HUES6 (cell line): ENCODE measurements at regions not wholly inside any gene's neighbourhood (a gene's known extent, or its start where the extent isn't known, plus 50 kb on each side); places are given as distances from the start of the nearest gene placed in this dataset.
"Not testable (repeated sequence)": the region's sequence is repeated elsewhere in the genome, so short reads cannot be mapped to it uniquely, and the experiment has no call there.

Experiments
- H3K27ac ChIP-seq: 2 replicates; pipeline ENCODE4 v1.7.0; 2013; ENCODE audit warnings: low read depth, mild to moderate bottlenecking, low read length, inconsistent platforms
- H3K27me3 ChIP-seq: 2 replicates; pipeline ENCODE4 v1.6.1; 2013; ENCODE audit warnings: low read length; ENCODE audit not compliant: control insufficient read depth, insufficient read depth
- H3K36me3 ChIP-seq: 2 replicates; pipeline ENCODE4 v1.6.1; 2013; ENCODE audit warnings: low read length; ENCODE audit not compliant: control insufficient read depth, insufficient read depth
- H3K4me1 ChIP-seq: 2 replicates; pipeline ENCODE4 v1.6.1; 2013; ENCODE audit warnings: low read length; ENCODE audit not compliant: control insufficient read depth, insufficient read depth
- H3K4me3 ChIP-seq: 2 replicates; pipeline ENCODE4 v1.5.1; 2013; ENCODE audit warnings: low read depth, low read length
- H3K9ac ChIP-seq: one replicate; pipeline ENCODE4 v1.6.1; 2013; ENCODE audit warnings: mild to moderate bottlenecking, low read length
- H3K9me3 ChIP-seq: 2 replicates; pipeline ENCODE4 v1.6.1; 2013; ENCODE audit warnings: low read depth, low read length; ENCODE audit not compliant: control insufficient read depth, insufficient read depth

GRCh38 chr20:41719151-41719550, 101.0 kb upstream of the CHD6 start:
- H3K9me3 ChIP-seq = no peaks in the 10 kb centered on the region
- H3K27ac ChIP-seq = no peak overlapping the region
- no peak overlapping the region for H3K9ac ChIP-seq
- no peaks in the 10 kb centered on the region for H3K27me3 ChIP-seq
- no peak overlapping the region for H3K4me3 ChIP-seq
- peaks cover under 1% of the 10 kb centered on the region; the same call in 1 of the 2 replicates for H3K4me1 ChIP-seq
- no peaks in the 10 kb centered on the region for H3K36me3 ChIP-seq

GRCh38 chr20:41717483-41717882, 99.3 kb upstream of the CHD6 start:
- H3K36me3 ChIP-seq = no peaks in the 10 kb centered on the region
- H3K4me3 ChIP-seq = no peak overlapping the region
- H3K9me3 ChIP-seq = no peaks in the 10 kb centered on the region
- no peaks in the 10 kb centered on the region for H3K27me3 ChIP-seq
- H3K9ac ChIP-seq = no peak overlapping the region
- peaks cover 11% of the 10 kb centered on the region; the same call in 1 of the 2 replicates for H3K4me1 ChIP-seq
- no peak overlapping the region for H3K27ac ChIP-seq

- Histone ChIP-seq H3K4me3 (no peak overlapping the region), H3K9me3 (no peaks in the 10 kb centered on the region), H3K27ac (no peak overlapping the region), H3K27me3 (no peaks in the 10 kb centered on the region), H3K9ac (no peak overlapping the region), H3K36me3 (no peaks in the 10 kb centered on the region), H3K4me1 (peaks cover 11% of the 10 kb centered on the region; the same call in 1 of the 2 replicates)
These were observed 98.7 kb upstream of the CHD6 start for GRCh38 chr20:41716911-41717310.

GRCh38 chr20:41716436-41716835, 98.3 kb upstream of the CHD6 start:
- Histone ChIP-seq H3K9me3 (no peaks in the 10 kb centered on the region), H3K4me1 (peaks cover 11% of the 10 kb centered on the region; the same call in 1 of the 2 replicates), H3K27me3 (no peaks in the 10 kb centered on the region), H3K27ac (no peak overlapping the region), H3K4me3 (no peak overlapping the region), H3K9ac (no peak overlapping the region), H3K36me3 (no peaks in the 10 kb centered on the region)

- no peaks in the 10 kb centered on the region for H3K36me3 ChIP-seq
- no peaks in the 10 kb centered on the region for H3K9me3 ChIP-seq
- H3K27ac ChIP-seq = no peak overlapping the region
These were observed 97.3 kb upstream of the CHD6 start for GRCh38 chr20:41715526-41715925.

GRCh38 chr20:41714030-41714429, 95.9 kb upstream of the CHD6 start:
- H3K9me3 ChIP-seq = no peaks in the 10 kb centered on the region
- no peaks in the 10 kb centered on the region for H3K36me3 ChIP-seq
- no peaks in the 10 kb centered on the region for H3K27me3 ChIP-seq
- no peak overlapping the region for H3K9ac ChIP-seq
- no peak overlapping the region for H3K27ac ChIP-seq
- H3K4me3 ChIP-seq = no peak overlapping the region
- peaks cover 11% of the 10 kb centered on the region; the same call in 1 of the 2 replicates for H3K4me1 ChIP-seq

More at GRCh38 chr20:41715526-41715925, 97.3 kb upstream of the CHD6 start:
- no peaks in the 10 kb centered on the region for H3K27me3 ChIP-seq
- peaks cover 11% of the 10 kb centered on the region; the same call in 1 of the 2 replicates for H3K4me1 ChIP-seq
- H3K9ac ChIP-seq = no peak overlapping the region
- H3K4me3 ChIP-seq = no peak overlapping the region

GRCh38 chr20:41704896-41705295, 86.7 kb upstream of the CHD6 start:
- no peak overlapping the region for H3K9ac ChIP-seq
- H3K27me3 ChIP-seq = no peaks in the 10 kb centered on the region
- H3K4me3 ChIP-seq = no peak overlapping the region
- H3K27ac ChIP-seq = no peak overlapping the region
- no peaks in the 10 kb centered on the region for H3K36me3 ChIP-seq
- H3K9me3 ChIP-seq = no peaks in the 10 kb centered on the region
- H3K4me1 ChIP-seq = peaks cover 10% of the 10 kb centered on the region

GRCh38 chr20:41702647-41703046, 84.5 kb upstream of the CHD6 start:
- no peak overlapping the region for H3K4me3 ChIP-seq
- H3K27me3 ChIP-seq = no peaks in the 10 kb centered on the region
- no peak overlapping the region for H3K27ac ChIP-seq
- H3K9me3 ChIP-seq = no peaks in the 10 kb centered on the region
- peaks cover 6% of the 10 kb centered on the region for H3K4me1 ChIP-seq
- no peaks in the 10 kb centered on the region for H3K36me3 ChIP-seq
- H3K9ac ChIP-seq = no peak overlapping the region

- no peaks in the 10 kb centered on the region for H3K9me3 ChIP-seq
- H3K27ac ChIP-seq = no peak overlapping the region
- no peak overlapping the region for H3K9ac ChIP-seq
- peaks cover 6% of the 10 kb centered on the region for H3K4me1 ChIP-seq
- no peaks in the 10 kb centered on the region for H3K27me3 ChIP-seq
- no peak overlapping the region for H3K4me3 ChIP-seq
- H3K36me3 ChIP-seq = no peaks in the 10 kb centered on the region
These were observed 83.6 kb upstream of the CHD6 start for GRCh38 chr20:41701588-41702348.

GRCh38 chr20:41699673-41700072, 81.5 kb upstream of the CHD6 start:
- not testable (repeated sequence) for H3K27ac ChIP-seq, H3K9me3 ChIP-seq, H3K9ac ChIP-seq, H3K4me1 ChIP-seq, H3K36me3 ChIP-seq, H3K4me3 ChIP-seq, H3K27me3 ChIP-seq

- Histone ChIP-seq H3K9me3 (no peaks in the 10 kb centered on the region), H3K4me3 (no peak overlapping the region), H3K9ac (no peak overlapping the region), H3K27me3 (no peaks in the 10 kb centered on the region), H3K36me3 (no peaks in the 10 kb centered on the region), H3K27ac (no peak overlapping the region), H3K4me1 (peaks cover 6% of the 10 kb centered on the region)
These were observed 79.8 kb upstream of the CHD6 start for GRCh38 chr20:41697861-41698559.
